Sigmoid colon (tissue), 3 donors: ENCODE measurements at regions not wholly inside any gene's neighbourhood (a gene's known extent, or its start where the extent isn't known, plus 50 kb on each side); places are given as distances from the start of the nearest gene placed in this dataset.

Source experiments
- POLR2A ChIP-seq, 2 donors: fragments of 450-650 bp; IDR thresholded peaks; one replicate each; pipeline ENCODE4 v1.6.1; 2016; ENCODE audit warnings: antibody characterized with exemption in 2 of 2, mild to moderate bottlenecking in 2 of 2, moderate library complexity in 2 of 2
- TF ChIP-seq, protein P1 (sequence below), 4 experiments: fragments of 450-650 bp in 3 of 4; fragments of 200-600 bp in 1 of 4; IDR thresholded peaks; one replicate each; pipeline ENCODE4 v1.5.1; 2016 to 2019; ENCODE audit warnings: antibody characterized with exemption in 4 of 4, mild to moderate bottlenecking in 3 of 4, moderate library complexity in 2 of 4

GRCh38 chr4:124902001-124902515, 189.5 kb upstream of the ANKRD50 start:
- TF ChIP-seq, protein P1, sequence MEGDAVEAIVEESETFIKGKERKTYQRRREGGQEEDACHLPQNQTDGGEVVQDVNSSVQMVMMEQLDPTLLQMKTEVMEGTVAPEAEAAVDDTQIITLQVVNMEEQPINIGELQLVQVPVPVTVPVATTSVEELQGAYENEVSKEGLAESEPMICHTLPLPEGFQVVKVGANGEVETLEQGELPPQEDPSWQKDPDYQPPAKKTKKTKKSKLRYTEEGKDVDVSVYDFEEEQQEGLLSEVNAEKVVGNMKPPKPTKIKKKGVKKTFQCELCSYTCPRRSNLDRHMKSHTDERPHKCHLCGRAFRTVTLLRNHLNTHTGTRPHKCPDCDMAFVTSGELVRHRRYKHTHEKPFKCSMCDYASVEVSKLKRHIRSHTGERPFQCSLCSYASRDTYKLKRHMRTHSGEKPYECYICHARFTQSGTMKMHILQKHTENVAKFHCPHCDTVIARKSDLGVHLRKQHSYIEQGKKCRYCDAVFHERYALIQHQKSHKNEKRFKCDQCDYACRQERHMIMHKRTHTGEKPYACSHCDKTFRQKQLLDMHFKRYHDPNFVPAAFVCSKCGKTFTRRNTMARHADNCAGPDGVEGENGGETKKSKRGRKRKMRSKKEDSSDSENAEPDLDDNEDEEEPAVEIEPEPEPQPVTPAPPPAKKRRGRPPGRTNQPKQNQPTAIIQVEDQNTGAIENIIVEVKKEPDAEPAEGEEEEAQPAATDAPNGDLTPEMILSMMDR (IDR thresholded peaks at IDR 0.05) = no peak
- no peak for TF ChIP-seq POLR2A (IDR thresholded peaks at IDR 0.05)
